HG02852 (cell line): ENCODE measurements at regions not wholly inside any gene's neighbourhood (a gene's known extent, or its start where the extent isn't known, plus 50 kb on each side); places are given as distances from the start of the nearest gene placed in this dataset.
"Not testable (repeated sequence)": the region's sequence is repeated elsewhere in the genome, so short reads cannot be mapped to it uniquely, and the experiment has no call there.

Experiments
- ATAC-seq: cut with Tn5 transposase; IDR thresholded peaks from one replicate; pipeline ENCODE4 v1.9.1; 2021; ENCODE audit warnings: mild to moderate bottlenecking, moderate library complexity; ENCODE audit not compliant: unreplicated experiment

- no peak for ATAC-seq
These were observed 67.4 kb downstream of the ARRDC3 start for GRCh38 chr5:91315701-91316100.

GRCh38 chr5:91313757-91314673 is 69.1 kb downstream of the ARRDC3 start:
- peak; percentile 62 for ATAC-seq

GRCh38 chr5:91312698-91313097 is 70.4 kb downstream of the ARRDC3 start:
- ATAC-seq, result no peak

GRCh38 chr5:91311697-91312501 is 71.2 kb downstream of the ARRDC3 start:
- peak; percentile 85 for ATAC-seq

DNA sequence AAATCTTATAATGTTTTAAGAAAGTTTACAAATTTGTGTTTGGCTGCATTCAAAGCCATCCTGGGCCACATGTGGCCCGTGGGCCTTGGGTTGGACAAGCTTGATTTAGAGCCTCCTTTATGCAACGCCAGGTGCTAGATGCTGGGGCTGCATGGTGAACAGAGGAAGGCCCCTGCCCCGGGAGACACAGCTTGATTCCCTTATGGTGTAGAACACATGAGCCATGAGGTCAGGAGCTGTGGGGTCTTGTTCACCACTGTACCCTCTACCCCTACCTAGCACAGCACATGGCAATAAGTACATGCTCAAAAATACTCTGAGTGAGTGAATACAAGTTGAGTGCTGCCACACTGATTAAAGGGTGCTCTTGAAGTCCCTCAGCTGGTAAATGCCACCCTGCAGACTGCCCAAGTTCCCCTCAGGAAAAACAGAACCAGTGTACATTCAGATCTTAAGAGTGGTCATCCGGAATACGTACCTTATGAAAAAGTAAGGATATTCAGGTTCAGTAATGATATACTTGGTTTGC is 71.9 kb downstream of the ARRDC3 start:
- ATAC-seq, result no peak

- ATAC-seq, result not testable (repeated sequence)
These were observed 75.0 kb downstream of the ARRDC3 start for GRCh38 chr5:91308157-91308556.

GRCh38 chr5:91307048-91307447 is 76.1 kb downstream of the ARRDC3 start:
- no peak for ATAC-seq

GRCh38 chr5:91306497-91306896 is 76.6 kb downstream of the ARRDC3 start:
- no peak for ATAC-seq

GRCh38 chr5:91305640-91306039 is 77.5 kb downstream of the ARRDC3 start:
- ATAC-seq, result no peak

- ATAC-seq, result not testable (repeated sequence)
These were observed 79.1 kb downstream of the ARRDC3 start for GRCh38 chr5:91304015-91304414.

- ATAC-seq, result no peak
These were observed 80.2 kb downstream of the ARRDC3 start for GRCh38 chr5:91302958-91303357.

DNA sequence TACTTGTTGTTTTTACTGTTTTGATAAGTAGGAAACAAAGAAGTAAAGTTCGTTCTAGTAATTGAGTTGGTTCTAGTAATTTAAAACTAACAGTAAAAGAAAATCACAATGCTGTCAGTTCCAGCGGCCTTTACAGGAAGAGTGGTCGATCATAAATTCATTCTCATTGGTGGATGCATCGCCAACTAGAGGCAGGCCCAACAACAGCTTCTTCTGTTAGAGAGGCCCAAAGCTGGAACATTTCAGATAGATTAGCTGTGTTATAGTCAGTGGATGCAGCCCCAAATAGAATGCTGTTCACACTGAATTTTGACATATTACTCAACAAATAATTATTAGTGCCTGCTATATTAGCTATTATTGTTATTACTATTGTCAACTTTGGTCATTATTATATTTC is 80.8 kb downstream of the ARRDC3 start:
- no peak for ATAC-seq

- no peak for ATAC-seq
These were observed 81.8 kb downstream of the ARRDC3 start for GRCh38 chr5:91301106-91301846.

- no peak for ATAC-seq
These were observed 85.1 kb downstream of the ARRDC3 start for GRCh38 chr5:91297994-91298393.

- ATAC-seq, result no peak
These were observed 86.4 kb downstream of the ARRDC3 start for GRCh38 chr5:91296674-91297143.

DNA sequence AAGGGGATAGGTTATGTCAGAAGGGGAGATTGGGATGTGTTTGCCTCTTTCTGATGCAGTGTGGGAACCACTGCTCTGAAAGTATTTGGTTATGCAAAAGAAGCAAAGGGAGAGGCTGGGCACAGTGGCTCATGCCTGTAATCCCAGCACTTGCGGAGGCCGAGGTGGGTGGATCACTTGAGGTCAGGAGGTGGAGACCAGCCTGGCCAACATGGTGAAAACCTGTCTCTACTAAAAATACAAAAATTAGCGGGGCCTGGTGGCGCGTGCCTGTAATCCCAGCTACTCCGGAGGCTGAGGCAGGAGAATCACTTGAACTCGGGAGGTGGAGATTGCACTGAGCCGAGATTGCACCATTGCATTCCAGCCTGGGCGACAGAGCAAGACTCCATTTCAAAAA is 87.0 kb downstream of the ARRDC3 start:
- ATAC-seq, result not testable (repeated sequence)

GRCh38 chr5:91293131-91293530 is 90.0 kb downstream of the ARRDC3 start:
- ATAC-seq, result peak; percentile 77

DNA sequence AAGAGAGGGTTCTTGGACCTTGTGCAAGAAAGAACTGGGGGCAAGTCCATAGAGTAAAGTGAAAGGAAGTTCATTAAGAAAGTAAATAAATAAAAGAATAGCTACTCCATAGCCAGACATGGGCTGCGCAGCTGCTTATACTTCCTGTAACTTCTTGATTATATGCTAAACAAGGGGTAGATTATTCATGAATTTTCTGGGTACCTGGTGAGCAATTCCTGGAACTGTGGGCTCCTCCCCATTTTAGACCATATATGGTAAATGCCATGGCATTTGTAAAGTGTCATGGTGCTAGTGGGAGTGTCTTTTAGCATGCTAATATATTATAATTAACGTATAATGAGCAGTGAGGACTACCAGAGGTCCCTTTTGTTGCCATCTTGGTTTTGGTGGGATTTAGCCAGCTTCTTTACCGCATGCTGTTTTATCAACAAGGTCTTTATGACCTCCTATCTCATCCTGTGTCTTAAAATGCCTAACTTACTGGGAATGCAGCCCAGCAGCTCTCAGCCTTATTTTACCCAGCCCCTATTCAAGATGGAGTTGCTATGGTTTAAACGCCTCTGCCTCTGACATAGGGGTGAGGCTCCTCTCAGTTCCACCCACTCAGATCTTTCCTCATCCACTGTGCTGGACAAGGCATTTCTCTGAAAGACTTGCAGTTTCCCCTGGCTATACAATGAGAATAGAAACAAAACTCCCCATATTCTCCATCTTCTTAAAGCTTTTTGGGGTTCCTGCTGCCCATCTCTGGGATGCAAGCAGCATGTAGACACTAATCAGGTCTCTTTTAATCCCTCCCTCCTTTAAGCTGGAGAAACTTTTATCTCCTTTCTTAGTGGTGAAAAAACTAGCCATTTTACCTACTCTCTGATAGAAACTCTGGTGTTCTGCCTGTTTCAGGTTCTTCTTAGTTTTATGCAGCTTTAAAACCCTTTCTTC is 91.2 kb downstream of the ARRDC3 start:
- no peak for ATAC-seq

GRCh38 chr5:91288118-91288916 is 94.8 kb downstream of the ARRDC3 start:
- no peak for ATAC-seq
